ENCODE measurements at regions not wholly inside any gene's neighbourhood (a gene's known extent, or its start where the extent isn't known, plus 50 kb on each side); places are given as distances from the start of the nearest gene placed in this dataset.

DNA sequence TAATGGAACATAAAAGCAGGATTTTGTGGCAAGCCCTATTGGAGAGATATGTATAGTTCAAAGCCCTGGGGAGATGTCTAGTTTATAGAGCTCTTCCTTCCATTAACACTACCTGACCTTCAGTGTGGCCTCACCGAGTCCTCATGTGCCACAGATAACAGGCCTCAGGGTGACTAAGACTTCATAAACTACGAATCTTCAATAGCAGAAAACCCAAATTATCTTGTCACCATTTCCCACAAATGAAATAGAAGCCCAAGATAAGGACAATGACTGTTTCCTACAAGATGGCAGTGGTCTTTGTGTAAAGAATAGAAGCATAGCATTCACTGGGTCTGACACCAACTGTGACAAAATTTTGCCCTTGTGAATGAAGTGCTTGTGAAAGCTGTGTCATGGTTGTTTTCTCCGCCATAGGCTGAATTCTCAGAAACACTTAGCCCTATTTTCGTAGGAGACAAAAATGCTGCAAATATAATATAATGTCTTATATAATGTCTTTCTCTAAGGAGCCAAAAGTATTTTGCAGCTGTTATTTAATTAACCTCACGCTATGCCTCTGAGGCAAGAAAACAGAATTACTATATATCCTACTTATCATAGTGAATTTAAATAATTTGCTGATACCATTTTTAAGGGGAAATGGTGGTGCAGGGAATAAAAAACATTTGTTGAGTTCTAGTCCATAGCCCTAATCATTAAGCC lies 136.7 kb upstream of the CWC22 start:
- Histone ChIP-seq H3K4me3 (ENCODE audit: low read depth, low read length) (no peak overlapping the region), H3K27ac (ENCODE audit: extremely low read depth, low read depth, low read length) (no peak overlapping the region), H3K4me1 (ENCODE audit: control insufficient read depth, insufficient read depth, low read length) (no peaks in the 10 kb centered on the region), H3K36me3 (ENCODE audit: control insufficient read depth in 2 of 2, insufficient read depth in 1 of 2, low read length in 2 of 2) (no peaks in the 10 kb centered on the region), H3K9me3 (ENCODE audit: control insufficient read depth, insufficient read depth, low read depth, low read length) (no peaks in the 10 kb centered on the region)
- ChIA-PET POLR2A (no interaction called here), CTCF (no interaction called here)
- TF ChIP-seq ZNF214 (tag by site-specific recombination; IDR thresholded peaks at IDR 0.05; ENCODE audit: borderline replicate concordance) (no peak), BCL6B (tag by site-specific recombination; IDR thresholded peaks at IDR 0.05) (no peak), ZNF514 (tag by site-specific recombination; IDR thresholded peaks at IDR 0.05) (no peak), ZNF549 (tag by site-specific recombination; IDR thresholded peaks at IDR 0.05) (no peak), ZFP69B (tag by site-specific recombination; IDR thresholded peaks at IDR 0.05) (no peak), YY1 (tag by site-specific recombination; IDR thresholded peaks at IDR 0.05) (no peak), GLIS1 (tag by site-specific recombination; IDR thresholded peaks at IDR 0.05) (no peak), ZNF266 (tag by site-specific recombination; IDR thresholded peaks at IDR 0.05; ENCODE audit: low read depth) (no peak), ZNF621 (tag by site-specific recombination; IDR thresholded peaks at IDR 0.05) (no peak)
- TF ChIP-seq, protein P1, sequence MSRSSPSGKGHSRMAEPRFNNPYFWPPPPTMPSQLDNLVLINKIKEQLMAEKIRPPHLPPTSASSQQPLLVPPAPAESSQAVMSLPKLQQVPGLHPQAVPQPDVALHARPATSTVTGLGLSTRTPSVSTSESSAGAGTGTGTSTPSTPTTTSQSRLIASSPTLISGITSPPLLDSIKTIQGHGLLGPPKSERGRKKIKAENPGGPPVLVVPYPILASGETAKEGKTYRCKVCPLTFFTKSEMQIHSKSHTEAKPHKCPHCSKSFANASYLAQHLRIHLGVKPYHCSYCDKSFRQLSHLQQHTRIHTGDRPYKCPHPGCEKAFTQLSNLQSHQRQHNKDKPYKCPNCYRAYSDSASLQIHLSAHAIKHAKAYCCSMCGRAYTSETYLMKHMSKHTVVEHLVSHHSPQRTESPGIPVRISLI (tag by site-specific recombination; IDR thresholded peaks at IDR 0.05): no peak

- H3K9me3 ChIP-seq (ENCODE audit: control insufficient read depth, insufficient read depth, low read depth, low read length): no peaks in the 10 kb centered on the region
These were observed 134.5 kb upstream of the CWC22 start for GRCh38 chr2:180141600-180141999.

More at GRCh38 chr2:180141600-180141999, 134.5 kb upstream of the CWC22 start:
- TF ChIP-seq ZNF266 (tag by site-specific recombination; IDR thresholded peaks at IDR 0.05; ENCODE audit: low read depth) (no peak), ZNF830 (tag by site-specific recombination; IDR thresholded peaks at IDR 0.05; ENCODE audit: low read depth) (no peak), REPIN1 (tag by site-specific recombination; IDR thresholded peaks at IDR 0.05; ENCODE audit: low read depth) (no peak), ZNF514 (tag by site-specific recombination; IDR thresholded peaks at IDR 0.05) (no peak), ZBTB1 (tag by site-specific recombination; IDR thresholded peaks at IDR 0.05) (no peak), ZNF549 (tag by site-specific recombination; IDR thresholded peaks at IDR 0.05) (no peak), ZNF785 (tag by site-specific recombination; IDR thresholded peaks at IDR 0.05) (no peak), KLF10 (tag by site-specific recombination; IDR thresholded peaks at IDR 0.05) (no peak), ZNF132 (tag by site-specific recombination; IDR thresholded peaks at IDR 0.05; ENCODE audit: borderline replicate concordance) (no peak), ZNF138 (tag by site-specific recombination; IDR thresholded peaks at IDR 0.05; ENCODE audit: borderline replicate concordance) (no peak), SCRT2 (tag by site-specific recombination; IDR thresholded peaks at IDR 0.05) (no peak), ZBTB8A (tag by site-specific recombination; IDR thresholded peaks at IDR 0.05) (no peak), ZNF175 (tag by site-specific recombination; IDR thresholded peaks at IDR 0.05) (no peak)
- TF ChIP-seq, protein P2, sequence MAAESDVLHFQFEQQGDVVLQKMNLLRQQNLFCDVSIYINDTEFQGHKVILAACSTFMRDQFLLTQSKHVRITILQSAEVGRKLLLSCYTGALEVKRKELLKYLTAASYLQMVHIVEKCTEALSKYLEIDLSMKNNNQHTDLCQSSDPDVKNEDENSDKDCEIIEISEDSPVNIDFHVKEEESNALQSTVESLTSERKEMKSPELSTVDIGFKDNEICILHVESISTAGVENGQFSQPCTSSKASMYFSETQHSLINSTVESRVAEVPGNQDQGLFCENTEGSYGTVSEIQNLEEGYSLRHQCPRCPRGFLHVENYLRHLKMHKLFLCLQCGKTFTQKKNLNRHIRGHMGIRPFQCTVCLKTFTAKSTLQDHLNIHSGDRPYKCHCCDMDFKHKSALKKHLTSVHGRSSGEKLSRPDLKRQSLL (tag by site-specific recombination; IDR thresholded peaks at IDR 0.05): no peak
- TF ChIP-seq, protein P3, sequence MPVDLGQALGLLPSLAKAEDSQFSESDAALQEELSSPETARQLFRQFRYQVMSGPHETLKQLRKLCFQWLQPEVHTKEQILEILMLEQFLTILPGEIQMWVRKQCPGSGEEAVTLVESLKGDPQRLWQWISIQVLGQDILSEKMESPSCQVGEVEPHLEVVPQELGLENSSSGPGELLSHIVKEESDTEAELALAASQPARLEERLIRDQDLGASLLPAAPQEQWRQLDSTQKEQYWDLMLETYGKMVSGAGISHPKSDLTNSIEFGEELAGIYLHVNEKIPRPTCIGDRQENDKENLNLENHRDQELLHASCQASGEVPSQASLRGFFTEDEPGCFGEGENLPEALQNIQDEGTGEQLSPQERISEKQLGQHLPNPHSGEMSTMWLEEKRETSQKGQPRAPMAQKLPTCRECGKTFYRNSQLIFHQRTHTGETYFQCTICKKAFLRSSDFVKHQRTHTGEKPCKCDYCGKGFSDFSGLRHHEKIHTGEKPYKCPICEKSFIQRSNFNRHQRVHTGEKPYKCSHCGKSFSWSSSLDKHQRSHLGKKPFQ (tag by site-specific recombination; IDR thresholded peaks at IDR 0.05): no peak
- TF ChIP-seq, protein P4, sequence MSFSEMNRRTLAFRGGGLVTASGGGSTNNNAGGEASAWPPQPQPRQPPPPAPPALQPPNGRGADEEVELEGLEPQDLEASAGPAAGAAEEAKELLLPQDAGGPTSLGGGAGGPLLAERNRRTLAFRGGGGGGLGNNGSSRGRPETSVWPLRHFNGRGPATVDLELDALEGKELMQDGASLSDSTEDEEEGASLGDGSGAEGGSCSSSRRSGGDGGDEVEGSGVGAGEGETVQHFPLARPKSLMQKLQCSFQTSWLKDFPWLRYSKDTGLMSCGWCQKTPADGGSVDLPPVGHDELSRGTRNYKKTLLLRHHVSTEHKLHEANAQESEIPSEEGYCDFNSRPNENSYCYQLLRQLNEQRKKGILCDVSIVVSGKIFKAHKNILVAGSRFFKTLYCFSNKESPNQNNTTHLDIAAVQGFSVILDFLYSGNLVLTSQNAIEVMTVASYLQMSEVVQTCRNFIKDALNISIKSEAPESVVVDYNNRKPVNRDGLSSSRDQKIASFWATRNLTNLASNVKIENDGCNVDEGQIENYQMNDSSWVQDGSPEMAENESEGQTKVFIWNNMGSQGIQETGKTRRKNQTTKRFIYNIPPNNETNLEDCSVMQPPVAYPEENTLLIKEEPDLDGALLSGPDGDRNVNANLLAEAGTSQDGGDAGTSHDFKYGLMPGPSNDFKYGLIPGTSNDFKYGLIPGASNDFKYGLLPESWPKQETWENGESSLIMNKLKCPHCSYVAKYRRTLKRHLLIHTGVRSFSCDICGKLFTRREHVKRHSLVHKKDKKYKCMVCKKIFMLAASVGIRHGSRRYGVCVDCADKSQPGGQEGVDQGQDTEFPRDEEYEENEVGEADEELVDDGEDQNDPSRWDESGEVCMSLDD (tag by site-specific recombination; IDR thresholded peaks at IDR 0.05): no peak
- Histone ChIP-seq H3K36me3 (ENCODE audit: control insufficient read depth in 2 of 2, insufficient read depth in 1 of 2, low read length in 2 of 2) (no peaks in the 10 kb centered on the region), H3K27ac (ENCODE audit: extremely low read depth, low read depth, low read length) (no peak overlapping the region), H3K4me3 (ENCODE audit: low read depth, low read length) (no peak overlapping the region), H3K4me1 (ENCODE audit: control insufficient read depth, insufficient read depth, low read length) (no peaks in the 10 kb centered on the region)
- CTCF ChIA-PET: no interaction called here
- POLR2A ChIA-PET: no interaction called here
